ENCODE measurements at regions not wholly inside any gene's neighbourhood (a gene's known extent, or its start where the extent isn't known, plus 50 kb on each side); places are given as distances from the start of the nearest gene placed in this dataset.

GRCh38 chr15:26378304-26378703 lies 394.6 kb downstream of the GABRB3 start:
- no peak for DNase-seq (ENCODE audit: low read depth in 3 of 3, low spot score in 2 of 3)

- no peak for DNase-seq (ENCODE audit: low read depth in 3 of 3, low spot score in 2 of 3)
Observed at GRCh38 chr15:26376243-26376642, 396.6 kb downstream of the GABRB3 start.

- DNase-seq (ENCODE audit: low read depth in 3 of 3, low spot score in 2 of 3), result no peak
Observed at GRCh38 chr15:26374806-26375205, 398.1 kb downstream of the GABRB3 start.

- no peak for DNase-seq (ENCODE audit: low read depth in 3 of 3, low spot score in 2 of 3)
Observed at GRCh38 chr15:26372706-26373105, 400.2 kb downstream of the GABRB3 start.

GRCh38 chr15:26365077-26365476 lies 407.8 kb downstream of the GABRB3 start:
- no peak for DNase-seq (ENCODE audit: low read depth in 3 of 3, low spot score in 2 of 3)

GRCh38 chr15:26359855-26360254 lies 413.0 kb downstream of the GABRB3 start:
- DNase-seq (ENCODE audit: low read depth in 3 of 3, low spot score in 2 of 3), result no peak

- DNase-seq (ENCODE audit: low read depth in 3 of 3, low spot score in 2 of 3), result no peak
Observed at GRCh38 chr15:26358708-26359107, 414.2 kb downstream of the GABRB3 start.

- DNase-seq (ENCODE audit: low read depth in 3 of 3, low spot score in 2 of 3), result no peak
Observed at GRCh38 chr15:26357653-26358052, 415.2 kb downstream of the GABRB3 start.

- DNase-seq (ENCODE audit: low read depth in 3 of 3, low spot score in 2 of 3), result no peak
Observed at GRCh38 chr15:26355472-26356074, 417.3 kb downstream of the GABRB3 start.

GRCh38 chr15:26352909-26353308 lies 420.0 kb downstream of the GABRB3 start:
- DNase-seq (ENCODE audit: low read depth in 3 of 3, low spot score in 2 of 3), result no peak

GRCh38 chr15:26352406-26352805 lies 420.5 kb downstream of the GABRB3 start:
- DNase-seq (ENCODE audit: low read depth in 3 of 3, low spot score in 2 of 3), result no peak

- no peak for DNase-seq (ENCODE audit: low read depth in 3 of 3, low spot score in 2 of 3)
Observed at GRCh38 chr15:26325495-26325894, 447.4 kb downstream of the GABRB3 start.

- DNase-seq (ENCODE audit: low read depth in 3 of 3, low spot score in 2 of 3), result no peak
Observed at GRCh38 chr15:26323566-26323965, 449.3 kb downstream of the GABRB3 start.

- no peak for DNase-seq (ENCODE audit: low read depth in 3 of 3, low spot score in 2 of 3)
Observed at GRCh38 chr15:26318689-26319088, 454.2 kb downstream of the GABRB3 start.

- DNase-seq (ENCODE audit: low read depth in 3 of 3, low spot score in 2 of 3), result no peak
Observed at GRCh38 chr15:26314577-26314976, 451.4 kb upstream of the ATP10A start.

- no peak for DNase-seq (ENCODE audit: low read depth in 3 of 3, low spot score in 2 of 3)
Observed at GRCh38 chr15:26311710-26312236, 448.6 kb upstream of the ATP10A start.

- no peak for DNase-seq (ENCODE audit: low read depth in 3 of 3, low spot score in 2 of 3)
Observed at GRCh38 chr15:26298659-26299170, 435.6 kb upstream of the ATP10A start.

GRCh38 chr15:26298010-26298658 lies 435.0 kb upstream of the ATP10A start:
- no peak for DNase-seq (ENCODE audit: low read depth in 3 of 3, low spot score in 2 of 3)

- no peak for DNase-seq (ENCODE audit: low read depth in 3 of 3, low spot score in 2 of 3)
Observed at GRCh38 chr15:26295336-26296085, 432.4 kb upstream of the ATP10A start.

GRCh38 chr15:26294059-26294689 lies 431.0 kb upstream of the ATP10A start:
- DNase-seq (ENCODE audit: low read depth in 3 of 3, low spot score in 2 of 3), result no peak

- DNase-seq (ENCODE audit: low read depth in 3 of 3, low spot score in 2 of 3), result no peak
Observed at GRCh38 chr15:26287381-26287780, 424.3 kb upstream of the ATP10A start.

Data from right renal cortex interstitium (tissue), 3 donors.